Fibroblast of the aortic adventitia (primary cell): ENCODE measurements at regions not wholly inside any gene's neighbourhood (a gene's known extent, or its start where the extent isn't known, plus 50 kb on each side); places are given as distances from the start of the nearest gene placed in this dataset.
"Not testable (repeated sequence)": the region's sequence is repeated elsewhere in the genome, so short reads cannot be mapped to it uniquely, and the experiment has no call there.

Source experiments
- DNase-seq: peaks from one replicate; pipeline ENCODE4 v3.0.0-alpha.2; 2010; ENCODE audit warnings: low read depth
- H3K4me3 ChIP-seq: 2 replicates; pipeline ENCODE4 v1.5.1; 2011; ENCODE audit warnings: low read depth, mild to moderate bottlenecking, control low read depth, low read length, moderate library complexity
- TF ChIP-seq, protein P1 (sequence below): IDR thresholded peaks from 2 replicates; pipeline ENCODE4 v1.5.1; 2011; ENCODE audit warnings: mild to moderate bottlenecking, low read length, control low read depth, inconsistent platforms; ENCODE audit not compliant: insufficient read depth

DNA sequence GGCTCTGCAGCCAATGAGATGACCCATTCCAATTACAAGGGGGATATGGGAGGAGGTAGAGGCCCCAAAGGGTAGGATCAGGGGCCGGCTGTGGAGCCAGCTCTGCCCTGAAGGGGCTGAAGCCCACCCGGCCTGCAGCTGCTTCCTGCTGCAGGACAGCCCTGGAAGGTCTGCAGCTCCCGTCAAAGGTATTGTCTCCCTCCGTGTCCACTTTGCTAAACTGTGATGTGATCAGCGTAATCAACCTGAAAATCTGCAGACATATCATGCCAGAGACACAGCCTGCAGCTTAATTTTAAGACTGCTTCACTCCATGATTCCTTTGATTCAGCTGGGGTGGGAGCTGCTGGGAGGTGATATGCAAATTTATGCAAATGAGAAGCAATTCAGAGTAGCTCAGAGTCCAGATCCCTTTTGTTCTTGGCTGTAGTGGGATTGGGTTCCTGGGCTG, 90.7 kb downstream of the GADD45G start:
- DNase-seq: no peak
- TF ChIP-seq, protein P1, sequence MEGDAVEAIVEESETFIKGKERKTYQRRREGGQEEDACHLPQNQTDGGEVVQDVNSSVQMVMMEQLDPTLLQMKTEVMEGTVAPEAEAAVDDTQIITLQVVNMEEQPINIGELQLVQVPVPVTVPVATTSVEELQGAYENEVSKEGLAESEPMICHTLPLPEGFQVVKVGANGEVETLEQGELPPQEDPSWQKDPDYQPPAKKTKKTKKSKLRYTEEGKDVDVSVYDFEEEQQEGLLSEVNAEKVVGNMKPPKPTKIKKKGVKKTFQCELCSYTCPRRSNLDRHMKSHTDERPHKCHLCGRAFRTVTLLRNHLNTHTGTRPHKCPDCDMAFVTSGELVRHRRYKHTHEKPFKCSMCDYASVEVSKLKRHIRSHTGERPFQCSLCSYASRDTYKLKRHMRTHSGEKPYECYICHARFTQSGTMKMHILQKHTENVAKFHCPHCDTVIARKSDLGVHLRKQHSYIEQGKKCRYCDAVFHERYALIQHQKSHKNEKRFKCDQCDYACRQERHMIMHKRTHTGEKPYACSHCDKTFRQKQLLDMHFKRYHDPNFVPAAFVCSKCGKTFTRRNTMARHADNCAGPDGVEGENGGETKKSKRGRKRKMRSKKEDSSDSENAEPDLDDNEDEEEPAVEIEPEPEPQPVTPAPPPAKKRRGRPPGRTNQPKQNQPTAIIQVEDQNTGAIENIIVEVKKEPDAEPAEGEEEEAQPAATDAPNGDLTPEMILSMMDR: no peak
- H3K4me3 ChIP-seq: no peak overlapping the region

DNA sequence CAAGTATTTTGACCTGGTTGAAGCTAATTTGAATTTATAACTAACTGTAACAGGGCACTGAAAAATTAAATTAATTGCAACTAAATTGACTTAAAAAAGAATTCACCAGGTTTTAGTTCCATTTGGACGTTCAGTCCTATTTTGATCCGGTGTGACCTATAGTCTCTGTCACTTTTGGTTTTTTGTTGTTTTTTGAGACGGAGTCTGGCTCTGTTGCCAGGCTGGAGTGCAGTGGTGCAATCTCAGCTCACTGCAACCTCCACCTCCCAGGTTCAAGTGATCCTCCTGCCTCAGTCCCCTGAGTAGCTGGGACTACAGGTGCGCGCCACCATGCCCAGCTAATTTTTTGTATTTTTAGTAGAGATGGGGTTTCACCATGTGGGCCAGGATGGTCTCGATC, 91.2 kb downstream of the GADD45G start:
- not testable (repeated sequence) for H3K4me3 ChIP-seq, DNase-seq

DNA sequence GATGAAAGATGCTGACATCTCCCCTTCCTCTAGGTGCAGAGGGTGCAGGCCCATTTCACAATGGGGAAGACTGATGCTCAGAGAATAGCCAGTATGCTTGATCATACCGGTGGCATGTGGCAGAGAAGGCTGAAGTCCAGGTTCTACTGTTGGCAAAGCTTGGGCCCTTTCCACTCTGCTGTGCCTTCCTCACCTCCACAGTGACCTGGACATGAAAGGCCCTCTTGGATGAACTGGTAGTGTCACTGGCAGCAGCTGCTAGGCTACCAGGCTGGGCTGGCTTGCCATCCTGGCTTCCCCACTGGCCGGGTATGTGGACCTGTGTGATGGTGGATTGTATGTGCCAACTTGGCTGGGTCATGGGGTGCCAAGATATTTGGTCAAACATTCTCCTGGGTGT, 92.0 kb downstream of the GADD45G start:
- TF ChIP-seq, protein P1: no peak
- H3K4me3 ChIP-seq: no peak overlapping the region
- DNase-seq: no peak

DNA sequence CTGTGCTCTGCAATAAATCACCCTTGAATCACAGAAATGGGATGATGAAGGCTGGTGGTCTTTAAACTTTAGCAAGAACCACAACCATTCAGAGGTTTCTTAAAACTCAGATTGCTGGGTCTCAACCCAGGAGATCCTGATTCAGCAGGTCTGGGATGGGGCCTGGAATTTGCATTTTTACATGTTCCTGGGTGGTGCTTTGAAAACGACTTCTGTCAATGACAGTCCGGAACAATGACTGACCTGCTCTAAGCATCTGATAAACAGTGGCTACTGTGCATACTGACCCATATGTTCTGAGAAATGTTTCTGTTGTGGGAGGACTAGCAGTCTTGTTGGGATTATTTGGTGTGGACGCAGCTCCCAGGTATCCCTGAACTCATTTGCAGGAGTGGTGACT, 92.7 kb downstream of the GADD45G start:
- no peak for DNase-seq
- H3K4me3 ChIP-seq: no peak overlapping the region
- TF ChIP-seq, protein P1: no peak

DNA sequence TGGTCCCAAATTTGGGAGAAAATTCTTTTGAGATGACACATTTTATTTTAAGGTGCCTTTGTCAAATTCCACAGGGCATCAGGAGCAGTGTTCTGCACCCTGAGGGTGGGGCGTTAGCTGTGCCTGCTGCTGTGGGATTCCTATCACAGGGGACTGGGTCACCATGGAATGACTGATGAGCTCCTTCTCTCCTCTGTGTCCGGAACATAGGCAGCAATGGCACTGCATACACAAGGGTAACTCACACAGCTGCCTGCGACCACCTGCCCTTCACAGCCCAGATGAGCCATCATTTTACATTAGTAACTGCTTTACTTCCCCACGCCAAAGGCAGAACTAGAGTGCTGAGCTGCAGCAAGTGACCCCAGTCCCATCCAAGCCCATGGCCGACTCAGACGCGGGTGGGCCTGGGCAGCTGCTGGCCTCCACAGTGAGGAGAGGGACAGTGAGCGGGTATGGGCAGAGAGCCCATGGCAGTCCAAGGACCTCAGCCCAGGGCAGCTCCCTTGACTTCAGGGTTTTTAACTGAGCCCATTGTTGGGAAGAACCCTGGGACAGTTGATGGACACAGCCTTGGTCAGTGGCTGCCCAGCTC, 93.7 kb downstream of the GADD45G start:
- H3K4me3 ChIP-seq: no peak overlapping the region
- no peak for DNase-seq
- TF ChIP-seq, protein P1: no peak

DNA sequence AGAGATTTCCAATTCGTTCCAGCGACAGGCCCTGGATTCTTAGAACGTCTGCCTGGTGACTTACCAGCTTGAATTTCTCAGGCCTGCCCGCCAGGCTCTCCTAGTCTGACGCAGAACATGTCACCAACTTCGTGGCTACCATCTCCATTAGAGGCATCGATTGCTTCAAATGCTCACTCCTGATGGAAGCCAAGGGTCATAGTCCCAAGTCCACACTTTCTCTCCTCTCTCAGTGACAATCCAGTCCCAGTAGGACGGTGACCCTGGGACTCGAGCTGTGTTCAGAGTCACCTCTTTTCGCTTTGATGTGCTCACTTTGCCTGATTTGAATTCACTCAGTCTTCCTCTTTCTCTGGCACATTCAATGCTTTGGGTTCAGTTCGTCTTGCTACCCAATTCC, 94.8 kb downstream of the GADD45G start:
- H3K4me3 ChIP-seq: no peak overlapping the region
- no peak for DNase-seq
- TF ChIP-seq, protein P1: no peak

DNA sequence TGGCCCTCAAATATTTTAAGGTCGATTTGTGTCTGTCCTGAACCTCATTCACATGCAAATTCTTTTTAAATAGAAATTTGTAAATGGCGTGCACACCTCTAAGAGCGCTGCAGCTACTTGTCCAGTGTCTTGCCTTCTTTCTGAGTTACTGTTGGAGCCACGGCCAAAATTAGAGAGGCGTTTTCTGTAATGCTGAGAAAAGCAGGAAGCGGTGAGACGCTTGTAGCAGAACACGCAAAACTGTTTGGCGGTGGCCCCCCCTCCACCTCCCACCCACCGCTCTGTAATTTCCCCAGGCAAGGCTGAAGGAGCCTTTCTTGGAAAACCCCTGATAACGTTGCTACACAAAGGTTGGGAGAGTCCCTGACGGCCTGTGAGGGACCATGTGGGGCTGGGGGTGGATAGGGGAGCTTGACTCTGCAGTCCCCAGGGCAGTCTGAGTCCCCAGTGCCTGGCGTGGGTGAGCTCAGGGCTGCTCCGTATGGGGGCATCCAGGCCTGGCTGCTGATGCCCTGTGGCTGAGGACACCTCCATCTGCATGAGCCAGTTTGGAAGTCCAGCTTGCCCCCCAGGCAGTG, 96.5 kb downstream of the GADD45G start:
- TF ChIP-seq, protein P1: no peak
- no peak for DNase-seq
- H3K4me3 ChIP-seq: no peak overlapping the region
